ENCODE measurements at regions not wholly inside any gene's neighbourhood (a gene's known extent, or its start where the extent isn't known, plus 50 kb on each side); places are given as distances from the start of the nearest gene placed in this dataset.

DNA sequence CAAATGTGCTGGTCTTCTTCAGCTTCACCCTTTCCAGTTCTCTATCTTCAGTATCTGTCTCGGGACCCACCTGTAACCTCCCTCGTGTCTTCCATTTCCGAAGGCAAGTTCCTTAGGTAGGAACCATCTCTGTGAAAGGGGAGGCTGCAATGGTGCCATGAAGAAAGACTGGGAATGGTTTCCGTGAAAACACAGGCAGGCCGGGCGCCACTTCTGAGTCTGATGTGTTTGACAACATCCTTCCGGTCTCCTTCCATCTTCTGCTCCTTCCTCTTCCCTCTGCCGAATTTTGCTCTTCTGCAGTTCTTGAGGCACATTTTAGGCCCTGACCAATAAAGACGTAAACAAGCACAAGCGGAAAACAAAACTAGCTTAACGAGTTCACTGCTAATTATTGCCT is 328.0 kb downstream of the THBS2 start:
- WGBS, 4 donors = 85 to 90% (median 86%) methylated on average over 11 of the region's 11 CpGs

DNA sequence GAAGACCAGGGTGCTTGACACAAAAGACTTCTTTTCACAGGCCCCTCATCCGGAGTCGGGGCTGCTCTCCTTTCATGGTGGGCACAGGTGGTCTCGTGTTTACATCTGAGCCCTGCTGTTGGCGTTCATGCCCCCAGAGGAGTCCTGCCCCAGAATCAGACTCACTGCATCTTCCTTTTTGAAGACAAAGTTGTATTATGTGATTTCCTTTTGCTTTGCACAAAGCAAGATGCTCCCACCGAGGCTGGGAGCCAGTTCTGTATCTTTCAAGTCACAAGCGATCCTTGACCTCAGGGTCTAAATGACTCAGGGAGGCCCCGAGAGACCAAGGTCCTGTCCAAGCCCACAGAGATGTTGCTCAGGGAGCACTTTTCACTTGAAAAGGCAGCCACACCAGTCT is 330.5 kb downstream of the THBS2 start:
- no peaks in the 10 kb centered on the region for H3K9me3 ChIP-seq
- TF ChIP-seq CTCF (IDR thresholded peaks at IDR 0.05) (no peak), POLR2A (IDR thresholded peaks at IDR 0.05) (no peak)
- H3K4me3 ChIP-seq = no peak overlapping the region
- DNase-seq = no peak
- no peaks in the 10 kb centered on the region for H3K36me3 ChIP-seq
- intact Hi-C loops (cut with DNase I) = no loop called here
- WGBS, 4 donors = 76 to 81% (median 79%) methylated on average over 7 of the region's 7 CpGs
- peaks cover 0 to 7% (median 0%) of the 10 kb centered on the region in 9 donors for H3K27me3 ChIP-seq
- no peak for ATAC-seq
- H3K27ac ChIP-seq = no peak overlapping the region
- H3K4me1 ChIP-seq = no peaks in the 10 kb centered on the region

More for the DNA sequence above, 328.0 kb downstream of the THBS2 start:
- Histone ChIP-seq H3K36me3 (no peaks in the 10 kb centered on the region), H3K27me3 (peaks cover 0 to 7% (median 0%) of the 10 kb centered on the region in 9 donors), H3K9me3 (no peaks in the 10 kb centered on the region), H3K27ac (no peak overlapping the region), H3K4me1 (no peaks in the 10 kb centered on the region), H3K4me3 (no peak overlapping the region)
- intact Hi-C loops (cut with DNase I) = no loop called here
- ATAC-seq (no peak), DNase-seq (no peak)
- TF ChIP-seq POLR2A (IDR thresholded peaks at IDR 0.05) = no peak
- TF ChIP-seq CTCF (IDR thresholded peaks at IDR 0.05) = no peak

GRCh38 chr6:168922436-168922835 is 331.2 kb downstream of the THBS2 start:
- TF ChIP-seq CTCF (IDR thresholded peaks at IDR 0.05) = no peak
- no peak for TF ChIP-seq POLR2A (IDR thresholded peaks at IDR 0.05)
- ATAC-seq = no peak
- WGBS, 4 donors = 84 to 94% (median 92%) methylated on average over 7 of the region's 7 CpGs
- H3K4me3 ChIP-seq = no peak overlapping the region
- no peaks in the 10 kb centered on the region for H3K36me3 ChIP-seq
- no peak for DNase-seq
- peaks cover 0 to 2% (median 0%) of the 10 kb centered on the region in 12 donors for H3K4me1 ChIP-seq
- no peak overlapping the region for H3K27ac ChIP-seq
- H3K27me3 ChIP-seq = peaks cover 0 to 7% (median 0%) of the 10 kb centered on the region in 9 donors
- intact Hi-C loops (cut with DNase I) = no loop called here
- no peaks in the 10 kb centered on the region for H3K9me3 ChIP-seq

GRCh38 chr6:168920289-168920688 is 333.4 kb downstream of the THBS2 start:
- H3K9me3 ChIP-seq = no peaks in the 10 kb centered on the region
- intact Hi-C loops (cut with DNase I) = no loop called here
- DNase-seq (no peak), ATAC-seq (no peak)
- no peaks in the 10 kb centered on the region for H3K27me3 ChIP-seq
- 70 to 77% (median 71%) methylated on average over 8 of the region's 8 CpGs for WGBS, 4 donors
- H3K27ac ChIP-seq = no peak overlapping the region
- H3K4me1 ChIP-seq = peaks cover 0 to 10% (median 0%) of the 10 kb centered on the region in 12 donors
- TF ChIP-seq CTCF (IDR thresholded peaks at IDR 0.05) = no peak
- no peak for TF ChIP-seq POLR2A (IDR thresholded peaks at IDR 0.05)
- H3K36me3 ChIP-seq = no peaks in the 10 kb centered on the region
- no peak overlapping the region for H3K4me3 ChIP-seq

Data from heart left ventricle (tissue), 16 donors.